ENCODE measurements at regions not wholly inside any gene's neighbourhood (a gene's known extent, or its start where the extent isn't known, plus 50 kb on each side); places are given as distances from the start of the nearest gene placed in this dataset.

GRCh38 chr10:33401300-33401699 lies 66.8 kb upstream of the NRP1 start:
- no peak for DNase-seq

- DNase-seq, result no peak
Observed at GRCh38 chr10:33398796-33399195, 64.3 kb upstream of the NRP1 start.

- DNase-seq, result no peak
Observed at GRCh38 chr10:33396938-33397337, 62.5 kb upstream of the NRP1 start.

GRCh38 chr10:33396279-33396678 lies 61.8 kb upstream of the NRP1 start:
- DNase-seq, result no peak

GRCh38 chr10:33395201-33395600 lies 60.7 kb upstream of the NRP1 start:
- DNase-seq, result no peak

GRCh38 chr10:33392706-33393105 lies 58.2 kb upstream of the NRP1 start:
- no peak for DNase-seq

- DNase-seq, result no peak
Observed at GRCh38 chr10:33391611-33392465, 57.4 kb upstream of the NRP1 start.

- no peak for DNase-seq
Observed at GRCh38 chr10:33390046-33390445, 55.6 kb upstream of the NRP1 start.

GRCh38 chr10:33388785-33389184 lies 54.3 kb upstream of the NRP1 start:
- no peak for DNase-seq

- DNase-seq, result no peak
Observed at GRCh38 chr10:33388382-33388781, 53.9 kb upstream of the NRP1 start.

- no peak for DNase-seq
Observed at GRCh38 chr10:33387720-33388119, 53.3 kb upstream of the NRP1 start.

- DNase-seq, result no peak
Observed at GRCh38 chr10:33386926-33387325, 52.5 kb upstream of the NRP1 start.

- no peak for DNase-seq
Observed at GRCh38 chr10:33385686-33386085, 51.2 kb upstream of the NRP1 start.

GRCh38 chr10:33385015-33385414 lies 50.5 kb upstream of the NRP1 start:
- DNase-seq, result no peak

All from anterior cingulate cortex (tissue), 58 donors.